OCI-LY7 (cell line): ENCODE measurements at regions not wholly inside any gene's neighbourhood (a gene's known extent, or its start where the extent isn't known, plus 50 kb on each side); places are given as distances from the start of the nearest gene placed in this dataset.

Experiments
- BruUV-seq: library from RNA; stranded (reverse); fragments of 400-500 nt; replicated peaks from 2 replicates; lab custom pipeline; 2021; lab: Mats Ljungman, UMichigan
- CTCF ChIA-PET: fragments of 300-600 bp; sonication (Branson Sonifier 250); formaldehyde crosslinking; loops from one replicate; lab custom pipeline; 2022; ENCODE audit warnings: antibody characterized with exemption; ENCODE audit not compliant: unreplicated experiment; lab: Charles Lee
- POLR2A ChIA-PET: fragments of 300-600 bp; sonication (Branson Sonifier 250); formaldehyde crosslinking; loops from one replicate; lab custom pipeline; 2022; ENCODE audit warnings: antibody characterized with exemption; lab: Charles Lee
- DNase-seq: peaks from one replicate; pipeline ENCODE4 v3.0.0-alpha.2; 2015; ENCODE audit warnings: low spot score
- H2AFZ ChIP-seq: fragments of 200-600 bp; sonication (generic), shearing (Covaris generic); 2 replicates; pipeline ENCODE4 v1.6.1; 2014; ENCODE audit warnings: mild to moderate bottlenecking, antibody characterized with exemption, low read length, moderate library complexity
- H3K27ac ChIP-seq: fragments of 200-600 bp; sonication (generic); 2 replicates; pipeline ENCODE4 v1.5.1; 2014; ENCODE audit warnings: mixed run types, low read depth, mild to moderate bottlenecking, moderate library complexity, low read length, inconsistent platforms; ENCODE audit not compliant: poor library complexity, severe bottlenecking
- H3K36me3 ChIP-seq: fragments of 200-600 bp; sonication (generic); 2 replicates; pipeline ENCODE4 v1.6.1; 2014; ENCODE audit warnings: mild to moderate bottlenecking, antibody characterized with exemption, low read length, moderate library complexity, mixed read lengths; ENCODE audit not compliant: insufficient read depth
- H3K4me1 ChIP-seq: fragments of 200-600 bp; sonication (generic); 2 replicates; pipeline ENCODE4 v1.5.1; 2014; ENCODE audit warnings: mild to moderate bottlenecking, low read length; ENCODE audit not compliant: insufficient read depth, poor library complexity, severe bottlenecking
- H3K4me2 ChIP-seq: fragments of 200-600 bp; sonication (generic); 2 replicates; pipeline ENCODE4 v1.6.1; 2014; ENCODE audit warnings: mild to moderate bottlenecking, low read length
- H3K4me3 ChIP-seq: fragments of 200-600 bp; sonication (generic); 2 replicates; pipeline ENCODE4 v1.5.1; 2014; ENCODE audit warnings: mild to moderate bottlenecking, low read depth, low read length; ENCODE audit not compliant: poor library complexity, severe bottlenecking
- H3K79me2 ChIP-seq: fragments of 200-600 bp; sonication (generic); 2 replicates; pipeline ENCODE4 v1.6.1; 2016; ENCODE audit warnings: low read depth, mild to moderate bottlenecking, low read length, moderate library complexity, mixed read lengths; ENCODE audit not compliant: insufficient read depth
- H3K9me2 ChIP-seq: fragments of 200-600 bp; sonication (generic); 2 replicates; pipeline ENCODE4 v1.6.1; 2016; ENCODE audit warnings: mild to moderate bottlenecking, low read length, mixed read lengths; ENCODE audit not compliant: insufficient read depth
- H3K9me3 ChIP-seq: fragments of 200-600 bp; sonication (generic); 2 replicates; pipeline ENCODE4 v1.6.1; 2014; ENCODE audit warnings: mild to moderate bottlenecking, mixed run types, low read length, mixed read lengths
- H4K20me1 ChIP-seq: fragments of 200-600 bp; sonication (generic); 2 replicates; pipeline ENCODE4 v1.6.1; 2014; ENCODE audit warnings: mild to moderate bottlenecking, antibody characterized with exemption, low read length, moderate library complexity, mixed read lengths; ENCODE audit not compliant: insufficient read depth
- EZH2phosphoT487 ChIP-seq: fragments of 200-600 bp; sonication (generic); IDR thresholded peaks from 2 replicates; pipeline ENCODE4 v1.6.1; 2018; ENCODE audit warnings: low read depth, borderline replicate concordance, mild to moderate bottlenecking, mixed run types, antibody characterized with exemption, low read length, moderate library complexity, mixed read lengths
- intact Hi-C: fragments of 100-400 bp; cut with micrococcal nuclease; formaldehyde crosslinking; loops from one replicate; pipeline ENCODE4 v1.10.0; 2022; ENCODE audit not compliant: unreplicated experiment
- TF ChIP-seq, protein P1 (sequence below): fragments of 200-600 bp; sonication (generic); conservative IDR thresholded peaks from 2 replicates; pipeline ENCODE4 v1.5.1; 2014; ENCODE audit warnings: mild to moderate bottlenecking, antibody characterized with exemption, low read length, moderate library complexity, mixed read lengths

GRCh38 chr5:149441986-149442385 is 62.9 kb upstream of the IL17B start:
- Histone ChIP-seq H3K4me1 (no peaks in the 10 kb centered on the region), H4K20me1 (no peaks in the 10 kb centered on the region), H3K9me2 (no peaks in the 10 kb centered on the region), H2AFZ (no peak overlapping the region), H3K4me3 (no peak overlapping the region), H3K36me3 (no peaks in the 10 kb centered on the region), H3K9me3 (no peaks in the 10 kb centered on the region), H3K79me2 (no peaks in the 10 kb centered on the region), H3K4me2 (no peak overlapping the region), H3K27ac (no peak overlapping the region)
- CTCF ChIA-PET: no interaction called here
- POLR2A ChIA-PET: interaction anchor here (0.7 kb wide), 1 partner anchor 141 kb away, joined by 3 read pairs; no protein-coding TSS in a partner anchor
- intact Hi-C loops: loop anchor here (1.0 kb wide), 2 partner anchors 122 to 176 kb away; no protein-coding TSS in a partner anchor
- BruUV-seq: no TSS peak
- TF ChIP-seq, protein P1, sequence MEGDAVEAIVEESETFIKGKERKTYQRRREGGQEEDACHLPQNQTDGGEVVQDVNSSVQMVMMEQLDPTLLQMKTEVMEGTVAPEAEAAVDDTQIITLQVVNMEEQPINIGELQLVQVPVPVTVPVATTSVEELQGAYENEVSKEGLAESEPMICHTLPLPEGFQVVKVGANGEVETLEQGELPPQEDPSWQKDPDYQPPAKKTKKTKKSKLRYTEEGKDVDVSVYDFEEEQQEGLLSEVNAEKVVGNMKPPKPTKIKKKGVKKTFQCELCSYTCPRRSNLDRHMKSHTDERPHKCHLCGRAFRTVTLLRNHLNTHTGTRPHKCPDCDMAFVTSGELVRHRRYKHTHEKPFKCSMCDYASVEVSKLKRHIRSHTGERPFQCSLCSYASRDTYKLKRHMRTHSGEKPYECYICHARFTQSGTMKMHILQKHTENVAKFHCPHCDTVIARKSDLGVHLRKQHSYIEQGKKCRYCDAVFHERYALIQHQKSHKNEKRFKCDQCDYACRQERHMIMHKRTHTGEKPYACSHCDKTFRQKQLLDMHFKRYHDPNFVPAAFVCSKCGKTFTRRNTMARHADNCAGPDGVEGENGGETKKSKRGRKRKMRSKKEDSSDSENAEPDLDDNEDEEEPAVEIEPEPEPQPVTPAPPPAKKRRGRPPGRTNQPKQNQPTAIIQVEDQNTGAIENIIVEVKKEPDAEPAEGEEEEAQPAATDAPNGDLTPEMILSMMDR: no peak
- no peak for TF ChIP-seq EZH2phosphoT487
- DNase-seq: no peak

- ChIA-PET CTCF (interaction anchor here (1.2 to 1.5 kb wide), 2 partner anchors 124 to 177 kb away, joined by 3 to 4 read pairs; no protein-coding TSS in a partner anchor), POLR2A (interaction anchor here (0.6 to 0.7 kb wide), 2 partner anchors 53 to 98 kb away, joined by 3 read pairs; no protein-coding TSS in a partner anchor)
Observed at GRCh38 chr5:149441194-149441753, 62.2 kb upstream of the IL17B start.

More at GRCh38 chr5:149441194-149441753, 62.2 kb upstream of the IL17B start:
- DNase-seq: no peak
- no TSS peak for BruUV-seq
- H3K4me3 ChIP-seq: no peak overlapping the region
- TF ChIP-seq, protein P1: no peak
- no peak for TF ChIP-seq EZH2phosphoT487
- no peak overlapping the region for H3K27ac ChIP-seq
- H3K36me3 ChIP-seq: no peaks in the 10 kb centered on the region
- no peaks in the 10 kb centered on the region for H3K9me3 ChIP-seq
- no peak overlapping the region for H3K4me2 ChIP-seq
- no peak overlapping the region for H2AFZ ChIP-seq
- H3K9me2 ChIP-seq: no peaks in the 10 kb centered on the region
- no peaks in the 10 kb centered on the region for H3K4me1 ChIP-seq
- H4K20me1 ChIP-seq: no peaks in the 10 kb centered on the region
- intact Hi-C loops: no loop called here
- no peaks in the 10 kb centered on the region for H3K79me2 ChIP-seq
